G401 (cell line): ENCODE measurements at regions not wholly inside any gene's neighbourhood (a gene's known extent, or its start where the extent isn't known, plus 50 kb on each side); places are given as distances from the start of the nearest gene placed in this dataset.

Experiments used
- DNase-seq: peaks from one replicate; pipeline ENCODE4 v3.0.0-alpha.2; 2015; ENCODE audit warnings: low spot score
- in situ Hi-C: cut with HindIII; loops from 2 replicates; pipeline ENCODE4 v1.10.0; 2016; ENCODE audit warnings: low sequenced_read_pairs, mixed read lengths

DNA sequence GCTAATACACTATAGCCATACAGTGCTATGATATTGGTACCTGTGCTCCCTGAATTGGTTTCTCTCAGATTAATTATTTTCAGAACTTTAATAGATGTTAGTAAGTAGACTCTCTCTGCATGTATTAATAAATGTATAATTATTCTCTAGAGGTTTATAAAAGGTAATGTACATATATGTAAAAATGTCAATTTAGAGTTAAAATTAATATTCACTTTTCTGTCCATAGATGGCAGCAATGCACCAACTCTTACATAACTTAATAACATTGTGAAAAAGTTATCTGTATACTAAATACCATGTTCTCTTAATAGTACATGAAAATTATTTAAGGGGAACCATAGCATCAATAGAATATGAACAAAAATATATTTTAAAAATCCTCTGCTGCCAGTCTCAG is 515.0 kb upstream of the KLHL1 start:
- no peak for DNase-seq
- in situ Hi-C loops, result no loop called here

DNA sequence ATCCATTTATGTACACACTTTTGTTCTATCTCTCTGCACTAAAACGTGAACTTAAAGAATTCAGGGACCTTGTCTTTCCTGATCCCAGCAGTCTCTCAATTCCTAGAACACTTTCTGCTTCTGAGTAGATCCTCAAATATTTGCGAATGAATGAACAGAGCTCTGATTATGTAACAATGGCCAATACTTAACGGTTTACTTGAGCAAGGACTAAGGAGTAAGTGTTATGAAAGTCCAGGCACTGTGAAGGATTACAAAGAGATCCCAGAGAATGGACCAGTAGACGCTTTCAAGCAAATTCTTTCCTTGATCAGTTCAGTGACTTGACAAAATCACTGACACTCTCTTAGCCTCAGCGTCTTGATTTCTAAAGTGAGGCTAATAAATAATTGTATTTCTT is 514.5 kb upstream of the KLHL1 start:
- in situ Hi-C loops, result no loop called here
- DNase-seq, result no peak

DNA sequence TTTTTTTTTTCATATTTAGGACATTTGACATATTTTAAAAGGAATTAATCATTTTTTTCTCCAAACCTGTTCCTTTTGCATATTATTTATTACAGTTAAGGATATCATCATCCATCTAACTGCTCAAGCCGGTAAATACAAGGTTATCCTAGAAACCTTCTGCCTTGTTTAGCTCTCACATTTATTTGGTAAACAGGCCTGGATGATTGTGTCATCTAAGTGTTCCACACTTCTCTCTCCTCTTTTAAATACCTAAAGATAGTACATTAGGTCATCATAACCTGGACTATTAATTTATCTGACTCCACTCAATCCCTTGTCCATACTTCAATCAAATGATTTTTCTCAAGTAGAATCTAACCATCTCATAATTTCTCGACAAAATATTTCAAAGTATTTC is 511.7 kb upstream of the KLHL1 start:
- in situ Hi-C loops, result no loop called here
- DNase-seq, result no peak

DNA sequence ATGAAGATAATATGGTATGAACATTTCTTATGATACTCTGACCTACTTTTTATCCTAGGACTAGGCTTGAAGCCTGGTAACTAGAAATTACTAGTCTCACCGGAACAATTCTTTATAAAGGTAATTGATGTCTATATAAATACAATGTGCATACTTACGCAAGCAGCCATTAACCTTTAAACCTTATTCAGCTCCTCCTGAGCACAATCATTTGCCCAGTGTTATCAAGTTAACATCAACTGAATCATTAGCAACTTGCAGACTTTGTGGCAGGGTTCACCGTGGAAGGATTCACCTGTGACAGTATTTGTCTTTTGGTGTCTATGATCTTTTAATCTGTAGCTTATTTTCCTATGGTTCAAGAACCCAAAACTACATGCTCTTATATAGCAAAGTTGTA is 508.6 kb upstream of the KLHL1 start:
- in situ Hi-C loops, result no loop called here
- DNase-seq, result no peak

DNA sequence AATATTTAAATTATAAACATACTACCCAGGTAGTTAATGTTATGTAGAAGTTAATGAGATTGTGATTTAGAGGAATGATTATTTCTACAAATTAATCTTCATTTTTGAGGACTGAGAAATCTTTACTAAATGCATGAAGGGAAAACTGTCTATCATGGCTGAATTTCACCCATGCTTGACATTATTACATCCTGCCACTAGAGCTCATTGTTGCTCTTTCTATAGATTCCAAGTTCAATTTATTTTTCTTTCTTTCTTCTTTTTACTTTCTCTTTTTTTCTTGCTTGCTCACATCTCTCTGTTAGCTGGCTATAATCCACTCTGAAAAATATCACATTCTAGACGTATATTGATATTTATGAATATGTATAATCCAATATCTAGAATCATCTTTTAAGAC is 505.0 kb upstream of the KLHL1 start:
- no peak for DNase-seq
- in situ Hi-C loops, result no loop called here

DNA sequence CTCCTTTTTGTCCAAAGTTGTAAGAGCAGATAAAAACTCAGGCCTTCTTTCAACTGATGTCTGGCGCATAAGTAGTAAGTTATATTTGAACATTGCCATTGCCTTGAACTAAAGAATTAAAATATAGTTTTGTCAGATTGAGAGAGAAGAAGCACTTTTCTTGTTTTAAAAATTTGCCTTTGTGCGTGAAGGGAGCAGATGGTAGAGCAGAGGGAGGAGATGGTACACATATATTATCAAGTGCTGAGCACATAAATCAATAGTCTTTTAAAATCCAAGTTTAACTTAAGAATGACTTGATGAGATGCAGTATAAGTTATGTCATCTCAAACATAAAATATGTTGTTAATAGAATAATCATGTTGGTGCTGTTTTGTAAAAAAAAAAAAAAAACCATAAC is 504.6 kb upstream of the KLHL1 start:
- in situ Hi-C loops, result no loop called here
- DNase-seq, result no peak

DNA sequence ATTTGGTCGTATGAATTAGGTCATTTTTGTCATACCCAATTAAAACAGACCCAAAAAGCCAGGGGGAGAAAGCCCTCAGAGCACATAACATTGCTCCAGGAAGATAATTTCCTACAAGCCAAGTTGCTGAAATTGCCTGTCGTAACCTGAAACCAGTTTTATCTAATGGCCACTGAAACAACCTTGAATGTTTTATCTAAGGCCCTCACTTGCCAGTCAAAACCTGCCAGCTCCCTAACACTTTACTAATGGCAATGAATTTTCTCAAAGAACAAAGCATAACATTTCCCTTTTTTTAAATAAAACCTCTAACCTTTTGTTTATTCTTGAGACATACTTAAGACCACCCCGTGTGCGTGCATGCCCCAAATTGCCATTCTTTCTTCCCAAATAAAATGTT is 496.2 kb upstream of the KLHL1 start:
- in situ Hi-C loops, result no loop called here
- no peak for DNase-seq

DNA sequence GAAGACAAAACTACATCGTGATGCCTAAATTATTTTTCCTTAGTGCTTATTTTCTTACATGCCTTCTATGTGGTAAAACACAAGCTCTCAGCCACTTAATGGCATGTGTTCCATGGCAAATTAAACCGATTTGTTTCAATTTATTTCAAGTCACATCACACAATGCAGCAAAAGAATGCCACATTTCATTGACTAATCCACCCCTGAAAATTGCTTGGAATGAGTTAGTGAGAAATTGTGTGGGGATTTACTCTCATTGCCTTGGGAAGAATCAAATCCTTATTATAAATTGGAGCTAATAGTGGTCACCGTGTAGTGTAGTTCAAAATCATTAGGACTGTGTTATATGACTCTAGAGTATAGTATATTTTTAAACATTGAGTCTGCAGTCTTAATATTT is 485.5 kb upstream of the KLHL1 start:
- in situ Hi-C loops, result no loop called here
- DNase-seq, result no peak

DNA sequence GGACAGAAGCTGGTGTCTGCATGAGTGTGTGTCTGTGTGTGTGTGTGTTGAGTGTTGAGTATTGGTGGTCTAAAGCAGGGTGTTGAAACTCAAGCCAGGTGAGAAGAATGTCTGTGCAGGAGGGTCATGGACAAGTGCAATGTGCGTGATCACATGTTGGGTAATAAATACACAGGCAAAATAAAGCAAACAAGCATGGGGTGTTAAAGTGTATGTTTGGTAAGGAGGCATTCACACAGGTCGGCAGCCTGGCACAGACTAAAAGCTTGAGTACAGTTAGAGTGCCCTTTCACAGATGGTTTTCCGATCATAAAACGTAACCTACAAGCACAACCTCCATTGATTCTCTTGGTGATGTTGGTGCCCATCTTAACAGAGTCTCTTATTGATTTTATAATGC is 476.9 kb upstream of the KLHL1 start:
- DNase-seq, result no peak
- in situ Hi-C loops, result no loop called here

DNA sequence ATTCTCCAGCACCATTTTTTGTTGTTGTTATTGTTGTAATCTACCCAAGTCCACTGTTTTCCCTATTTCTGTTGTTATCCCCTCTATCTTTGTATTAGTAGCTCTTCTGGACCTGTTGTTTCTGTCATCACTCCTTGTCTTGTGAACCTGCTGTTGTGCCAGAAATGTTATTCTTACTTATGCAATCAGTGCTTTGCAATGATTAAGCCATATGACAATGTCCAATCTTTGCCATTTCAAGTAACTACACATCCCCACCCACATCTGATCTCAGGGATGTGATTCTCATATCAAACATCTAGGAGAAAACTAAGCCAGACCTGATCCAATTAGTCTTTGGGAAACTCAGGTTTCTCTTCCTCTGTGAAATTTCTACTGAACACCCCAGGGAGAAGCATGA is 472.6 kb upstream of the KLHL1 start:
- no peak for DNase-seq
- in situ Hi-C loops, result no loop called here

DNA sequence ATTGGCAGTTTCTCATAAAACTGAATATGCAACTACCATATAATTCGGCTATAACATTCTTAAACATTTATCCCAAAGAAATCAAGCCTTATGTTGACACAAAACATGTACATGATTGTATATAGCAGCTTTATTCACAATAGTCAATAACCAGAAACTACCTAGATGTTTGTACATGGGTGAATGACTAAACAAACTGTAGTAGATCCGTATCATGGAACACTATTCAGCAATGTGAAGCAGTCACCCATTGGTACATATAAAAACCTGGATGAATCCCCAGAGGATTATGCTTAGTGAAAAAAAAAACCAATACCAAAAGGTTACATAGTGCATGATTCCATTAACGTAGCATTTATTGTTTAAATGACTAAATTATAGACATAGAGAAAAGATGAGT is 471.7 kb upstream of the KLHL1 start:
- in situ Hi-C loops, result no loop called here
- DNase-seq, result no peak

DNA sequence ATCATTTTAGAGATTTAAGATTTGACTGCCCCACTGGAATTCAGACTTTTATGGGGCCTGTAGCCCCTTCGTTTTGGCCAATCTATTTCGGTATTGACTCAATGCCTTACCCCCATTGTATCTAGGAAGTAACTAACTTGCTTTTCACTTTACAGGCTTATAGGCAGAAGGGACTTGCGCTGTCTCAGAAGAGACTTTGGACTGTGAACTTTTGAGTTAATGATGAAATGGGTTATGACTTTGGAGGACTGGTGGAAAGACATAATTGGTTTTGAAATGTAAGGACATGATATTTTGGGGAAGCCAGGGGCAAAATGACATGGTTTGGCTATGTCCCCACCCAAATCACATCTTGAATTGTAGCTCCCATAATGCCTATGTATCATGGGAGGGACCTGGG is 463.0 kb upstream of the KLHL1 start:
- in situ Hi-C loops, result no loop called here
- DNase-seq, result no peak

DNA sequence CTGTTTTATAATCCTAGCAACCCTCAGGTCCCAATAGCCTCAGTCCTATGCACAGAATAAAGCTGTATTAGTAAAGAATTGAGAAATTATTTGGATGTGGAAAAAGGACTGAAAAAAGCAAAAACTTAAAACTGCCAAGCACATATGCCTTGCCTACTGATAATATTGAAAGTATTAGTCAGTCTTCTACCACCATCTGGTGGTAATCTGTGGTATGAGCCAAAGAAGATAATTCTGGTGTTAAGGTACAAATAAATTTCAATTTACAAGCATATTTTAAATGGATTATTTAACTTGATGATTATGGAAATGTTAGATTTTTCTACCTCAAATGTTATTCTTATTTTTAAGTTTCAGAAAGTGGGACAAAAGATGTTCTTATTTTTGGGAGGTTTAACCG is 460.3 kb upstream of the KLHL1 start:
- DNase-seq, result peak; percentile 27
- in situ Hi-C loops, result no loop called here

DNA sequence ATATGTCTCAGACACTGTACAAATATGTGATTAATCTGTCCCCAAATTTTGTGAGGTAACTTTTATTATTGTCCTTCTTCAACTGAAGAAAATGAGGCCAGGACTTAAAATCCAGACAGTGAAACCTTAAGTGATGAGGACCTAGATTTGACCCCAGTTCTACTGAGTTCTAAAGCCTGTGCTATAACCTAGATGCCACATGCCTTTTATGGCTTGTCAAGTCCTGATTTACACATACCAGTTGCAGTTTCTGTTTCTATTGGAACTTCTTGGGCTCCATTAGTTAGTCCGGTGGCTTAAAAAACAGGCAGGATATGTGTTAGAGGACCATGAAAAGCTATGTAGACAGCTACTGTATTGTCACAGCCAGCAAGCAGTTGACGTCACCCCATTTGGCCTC is 436.5 kb upstream of the KLHL1 start:
- in situ Hi-C loops, result no loop called here

DNA sequence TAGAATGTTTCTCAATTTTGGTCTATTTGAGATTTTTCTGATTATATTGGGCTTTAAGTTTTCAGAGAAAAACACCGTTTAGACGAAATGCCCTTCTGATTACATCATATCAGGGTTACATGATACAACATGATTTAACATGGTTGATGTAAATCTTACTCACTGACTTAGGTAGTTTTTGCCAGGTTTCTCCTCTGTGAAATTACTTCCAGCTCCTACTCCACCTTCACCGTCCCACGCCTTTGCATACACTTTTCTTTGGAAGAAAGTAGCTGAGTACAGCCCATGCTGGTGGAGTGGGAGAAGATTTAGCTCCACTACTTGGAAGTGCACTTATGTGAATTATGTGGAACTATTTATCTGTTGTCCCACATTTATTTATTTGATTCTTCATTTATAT is 433.2 kb upstream of the KLHL1 start:
- in situ Hi-C loops, result no loop called here
- no peak for DNase-seq

More for the DNA sequence above, 436.5 kb upstream of the KLHL1 start:
- no peak for DNase-seq

DNA sequence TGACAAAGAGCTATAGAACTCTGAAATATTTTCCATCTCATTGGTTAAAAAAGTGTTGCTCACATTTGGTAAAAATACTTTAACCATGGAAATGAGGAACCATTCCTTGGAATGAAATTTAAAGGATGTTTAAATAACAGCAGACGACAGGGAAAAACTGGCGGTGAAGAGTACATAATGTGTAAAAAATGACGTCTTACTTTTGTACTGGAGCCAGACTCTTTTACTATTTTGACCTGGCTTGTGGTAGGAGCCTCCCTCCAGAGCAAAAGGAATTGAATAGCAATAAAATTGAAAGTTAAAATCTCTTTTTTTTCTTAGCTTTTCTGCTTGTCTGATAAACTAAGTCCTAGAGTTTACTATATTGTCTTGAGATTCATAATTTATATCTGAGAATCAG is 426.2 kb upstream of the KLHL1 start:
- no peak for DNase-seq
- in situ Hi-C loops, result no loop called here

DNA sequence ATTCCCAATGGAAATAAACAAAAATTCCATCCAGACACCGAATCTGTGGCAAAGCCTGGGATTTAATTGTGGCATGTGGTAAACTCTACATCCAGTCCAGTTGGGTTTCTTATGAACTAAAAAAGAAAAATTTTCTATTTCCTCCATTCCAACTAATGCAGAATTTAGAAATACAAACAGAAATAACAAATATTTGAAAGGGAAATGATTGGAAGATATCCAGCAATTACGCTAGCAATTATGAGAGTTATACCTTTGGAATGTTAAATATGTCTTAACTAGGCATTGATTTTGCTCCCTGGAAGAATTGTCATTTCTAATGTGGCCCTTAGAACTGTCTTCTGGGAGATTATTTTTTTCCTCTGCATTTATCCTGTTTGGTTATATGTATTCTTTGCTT is 421.4 kb upstream of the KLHL1 start:
- in situ Hi-C loops, result no loop called here
- no peak for DNase-seq

DNA sequence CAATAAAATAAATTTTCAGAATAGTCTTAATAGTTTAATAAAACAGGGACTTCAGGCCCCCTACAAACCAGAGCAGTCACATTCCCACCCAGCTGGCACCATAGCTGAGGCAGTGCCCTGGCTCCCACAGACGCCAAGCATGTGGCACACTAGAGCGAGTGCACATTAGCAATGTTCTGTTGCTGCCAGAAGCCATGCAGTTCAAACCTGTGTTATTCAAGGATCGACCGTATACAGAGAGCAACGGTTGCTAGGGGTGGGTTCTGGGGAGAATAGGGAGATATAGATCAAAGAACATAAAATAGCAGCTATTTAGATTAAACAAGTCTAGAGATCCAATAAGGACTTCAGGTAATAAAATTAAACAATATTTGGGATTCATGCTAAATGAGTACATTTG is 419.3 kb upstream of the KLHL1 start:
- in situ Hi-C loops, result no loop called here
- DNase-seq, result no peak

DNA sequence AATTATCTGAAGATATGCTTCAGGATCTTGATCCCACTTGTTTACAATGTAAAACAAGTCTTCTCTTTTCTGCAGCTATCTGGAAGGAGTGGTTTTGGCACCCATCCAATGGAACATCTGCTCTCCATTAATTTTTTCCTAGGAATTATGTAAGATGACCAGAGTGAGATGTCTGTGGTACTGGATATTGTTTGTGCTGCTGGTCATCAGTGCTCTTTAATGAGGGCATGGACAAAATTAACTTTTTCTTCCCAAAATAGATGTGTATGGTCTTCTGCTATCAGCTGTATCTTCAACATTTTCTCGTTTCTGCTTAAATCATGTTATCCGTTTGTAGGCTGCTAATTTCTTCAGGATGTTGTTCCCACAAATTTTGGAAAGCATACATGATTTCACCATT is 415.4 kb upstream of the KLHL1 start:
- DNase-seq, result no peak
- in situ Hi-C loops, result no loop called here

DNA sequence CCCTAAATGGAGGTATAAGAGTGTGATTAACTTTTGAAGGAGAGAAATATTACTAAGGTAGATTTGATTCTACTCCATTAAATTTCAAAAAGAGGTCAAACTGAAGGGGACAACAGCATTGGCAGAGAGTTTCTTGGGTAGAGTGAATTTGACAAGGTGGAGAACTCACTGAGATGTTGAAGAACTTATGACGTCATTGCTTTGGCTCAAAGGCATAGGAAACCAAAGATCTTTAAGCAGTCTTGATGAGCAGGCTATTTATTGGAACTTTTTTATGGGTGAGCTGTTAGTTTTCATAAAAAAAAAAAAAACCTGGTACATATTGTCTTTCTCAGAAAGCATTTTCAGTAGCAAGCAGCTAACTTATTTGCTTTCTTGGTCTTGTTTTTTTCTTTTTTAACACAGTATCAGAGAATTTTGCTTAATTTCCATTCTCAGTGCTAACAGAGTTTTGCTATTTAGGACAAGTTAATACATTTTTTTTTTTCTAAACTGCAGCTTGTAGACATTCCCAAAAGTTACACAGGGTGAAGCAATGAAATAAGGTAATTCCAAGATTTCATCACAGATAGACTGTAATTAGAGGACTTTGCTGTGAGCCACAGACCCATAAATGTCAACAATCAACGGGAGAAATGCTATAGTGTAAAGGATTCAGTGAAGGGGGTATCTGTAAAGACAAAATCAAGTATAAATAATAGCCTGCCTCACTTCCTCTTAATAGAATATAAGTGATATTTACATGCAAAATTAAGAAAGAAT is 412.2 kb upstream of the KLHL1 start:
- DNase-seq, result no peak
- in situ Hi-C loops, result no loop called here

DNA sequence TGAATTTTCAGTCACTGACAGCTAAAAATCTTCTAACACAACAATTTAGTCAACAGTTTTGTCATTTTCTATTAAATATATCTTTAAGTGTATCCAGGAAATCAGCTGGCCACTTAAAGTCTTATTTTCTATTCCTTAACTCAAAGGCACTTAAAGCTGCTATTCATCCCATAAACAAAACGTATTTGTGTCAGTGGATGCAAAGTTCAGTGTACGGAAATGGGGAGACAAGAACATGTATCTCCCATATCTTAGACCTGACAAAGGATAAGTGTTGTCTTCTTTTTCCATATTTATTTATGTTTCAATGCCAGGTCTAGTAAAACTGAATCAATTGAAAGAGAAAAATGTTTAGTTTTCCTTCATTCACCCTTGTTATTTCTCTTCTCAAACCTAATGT is 409.8 kb upstream of the KLHL1 start:
- DNase-seq, result no peak
- in situ Hi-C loops, result no loop called here

DNA sequence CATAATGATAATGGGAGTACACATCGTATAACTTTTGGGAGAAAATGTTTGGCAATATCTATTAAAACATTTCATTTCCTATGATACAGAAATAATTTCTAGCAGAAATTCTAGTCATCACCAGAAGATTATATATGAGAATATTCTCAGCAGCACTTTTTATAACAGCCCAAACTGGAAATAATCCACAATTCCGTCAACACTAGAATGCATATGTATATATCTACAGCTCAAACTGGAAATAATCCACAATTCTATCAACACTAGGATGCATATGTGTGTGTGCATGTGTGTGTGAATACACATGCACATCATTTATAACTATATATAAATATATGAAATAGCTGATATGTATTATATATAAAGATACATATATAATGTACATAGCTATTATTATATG is 408.0 kb upstream of the KLHL1 start:
- in situ Hi-C loops, result no loop called here
- DNase-seq, result no peak
